ENCODE measurements at regions not wholly inside any gene's neighbourhood (a gene's known extent, or its start where the extent isn't known, plus 50 kb on each side); places are given as distances from the start of the nearest gene placed in this dataset.
"Not testable (repeated sequence)": the region's sequence is repeated elsewhere in the genome, so short reads cannot be mapped to it uniquely, and the experiment has no call there.

GRCh38 chr9:129413537-129414376 is 207.1 kb downstream of the C9orf50 start:
- Mint-ChIP-seq H3K27ac (peak overlapping the region; percentile 96 to 100 (median 99)), H3K4me1 (peaks cover 24 to 47% (median 25%) of the 10 kb centered on the region in 3 donors), H3K4me3 (peak overlapping the region; percentile 78 to 95 (median 86)), H3K36me3 (peaks cover 0 to 9% (median 4%) of the 10 kb centered on the region in 3 donors), H3K9me3 (peaks cover 0 to 6% (median 3%) of the 10 kb centered on the region in 5 donors), H3K27me3 (peaks cover 0 to 10% of the 10 kb centered on the region in 2 donors)
- no peaks in the 10 kb centered on the region for H3K36me3 ChIP-seq (ENCODE audit: insufficient read depth, low read length)
- peak; percentile 97 to 99 (median 98) for DNase-seq
- POLR2A ChIA-PET = interaction anchor here (0.6 to 1.7 kb wide), 5 partner anchors 23 to 194 kb away, joined by 3 to 5 read pairs (median 3); no protein-coding TSS in a partner anchor
- peak overlapping the region; percentile 73 for H3K4me3 ChIP-seq (ENCODE audit: low read length)
- CTCF ChIA-PET = interaction anchor here (1.3 kb wide), 1 partner anchor 193 kb away, joined by 5 read pairs; no protein-coding TSS in a partner anchor
- peaks cover 21% of the 10 kb centered on the region for H3K4me1 ChIP-seq (ENCODE audit: insufficient read depth, low read length)
- peak overlapping the region; percentile 95 for H3K27ac ChIP-seq (ENCODE audit: low read depth, low read length)
- H3K9me3 ChIP-seq (ENCODE audit: low read length) = no peaks in the 10 kb centered on the region
- H3K27me3 ChIP-seq (ENCODE audit: insufficient read depth, low read length, poor library complexity, severe bottlenecking) = no peaks in the 10 kb centered on the region

- H3K27me3 Mint-ChIP-seq = peaks cover 0 to 11% of the 10 kb centered on the region in 2 donors
Measured at GRCh38 chr9:129412814-129413536, 207.9 kb downstream of the C9orf50 start.

GRCh38 chr9:129412176-129412813 is 208.6 kb downstream of the C9orf50 start:
- Mint-ChIP-seq H3K4me3 (peak overlapping the region; percentile 79 to 95 (median 86)), H3K4me1 (peaks cover 24 to 45% (median 26%) of the 10 kb centered on the region in 3 donors), H3K27ac (peak overlapping the region; percentile 99 to 100 (median 99)), H3K27me3 (peaks cover 0 to 11% of the 10 kb centered on the region in 2 donors)
- H3K27me3 ChIP-seq (ENCODE audit: insufficient read depth, low read length, poor library complexity, severe bottlenecking); H3K9me3 Mint-ChIP-seq; H3K36me3 ChIP-seq (ENCODE audit: insufficient read depth, low read length); DNase-seq; H3K36me3 Mint-ChIP-seq; H3K9me3 ChIP-seq (ENCODE audit: low read length): not testable (repeated sequence)
- Histone ChIP-seq H3K4me3 (ENCODE audit: low read length) (peak overlapping the region; percentile 46), H3K27ac (ENCODE audit: low read depth, low read length) (peak overlapping the region; percentile 95), H3K4me1 (ENCODE audit: insufficient read depth, low read length) (peaks cover 21% of the 10 kb centered on the region)
- ChIA-PET POLR2A (interaction anchor here (0.6 to 1.7 kb wide), 6 partner anchors 24 to 173 kb away, joined by 3 to 5 read pairs (median 4); no protein-coding TSS in a partner anchor), CTCF (interaction anchor here (0.8 to 1.3 kb wide), 3 partner anchors 191 to 270 kb away, joined by 3 to 5 read pairs (median 4); partner anchors contain the start of gene IER5L)

More at GRCh38 chr9:129412814-129413536, 207.9 kb downstream of the C9orf50 start:
- DNase-seq = peak in 2 of 5 donors; percentile 36 to 76
- ChIA-PET CTCF (interaction anchor here (1.1 to 1.3 kb wide), 2 partner anchors 192 to 235 kb away, joined by 3 to 5 read pairs; partner anchors contain the start of gene IER5L), POLR2A (interaction anchor here (0.6 to 1.7 kb wide), 7 partner anchors 24 to 195 kb away, joined by 3 to 5 read pairs (median 4); no protein-coding TSS in a partner anchor)
- Histone ChIP-seq H3K27ac (ENCODE audit: low read depth, low read length) (peak overlapping the region; percentile 95), H3K4me3 (ENCODE audit: low read length) (peak overlapping the region; percentile 51), H3K4me1 (ENCODE audit: insufficient read depth, low read length) (peaks cover 21% of the 10 kb centered on the region), H3K27me3 (ENCODE audit: insufficient read depth, low read length, poor library complexity, severe bottlenecking) (no peaks in the 10 kb centered on the region), H3K9me3 (ENCODE audit: low read length) (no peaks in the 10 kb centered on the region), H3K36me3 (ENCODE audit: insufficient read depth, low read length) (no peaks in the 10 kb centered on the region)
- Mint-ChIP-seq H3K9me3 (peaks cover 0 to 6% (median 3%) of the 10 kb centered on the region in 5 donors), H3K4me1 (peaks cover 24 to 47% (median 25%) of the 10 kb centered on the region in 3 donors), H3K36me3 (peaks cover 0 to 9% (median 4%) of the 10 kb centered on the region in 3 donors), H3K4me3 (peak overlapping the region; percentile 79 to 95 (median 86)), H3K27ac (peak overlapping the region; percentile 99 to 100 (median 99))

- H3K36me3 ChIP-seq (ENCODE audit: insufficient read depth, low read length) = no peaks in the 10 kb centered on the region
- H3K27me3 ChIP-seq (ENCODE audit: insufficient read depth, low read length, poor library complexity, severe bottlenecking) = no peaks in the 10 kb centered on the region
- no peak overlapping the region for H3K4me3 ChIP-seq (ENCODE audit: low read length)
- H3K9me3 ChIP-seq (ENCODE audit: low read length) = no peaks in the 10 kb centered on the region
- peak overlapping the region in 1 of 7 donors; percentile 12 for H3K4me3 Mint-ChIP-seq
- peaks cover 21% of the 10 kb centered on the region for H3K4me1 ChIP-seq (ENCODE audit: insufficient read depth, low read length)
- H3K27me3 Mint-ChIP-seq = peaks cover 3 to 11% of the 10 kb centered on the region in 2 donors
- peaks cover 0 to 9% (median 4%) of the 10 kb centered on the region in 3 donors for H3K36me3 Mint-ChIP-seq
- CTCF ChIA-PET = interaction anchor here (0.8 to 1.1 kb wide), 2 partner anchors 234 to 269 kb away, joined by 3 to 4 read pairs; partner anchors contain the start of gene IER5L
- peak overlapping the region; percentile 9 to 100 (median 89) for H3K27ac Mint-ChIP-seq
- peaks cover 0 to 6% (median 3%) of the 10 kb centered on the region in 5 donors for H3K9me3 Mint-ChIP-seq
- POLR2A ChIA-PET = no interaction called here
- peak in 1 of 5 donors; percentile 42 for DNase-seq
- peaks cover 25 to 41% (median 25%) of the 10 kb centered on the region in 3 donors for H3K4me1 Mint-ChIP-seq
- no peak overlapping the region for H3K27ac ChIP-seq (ENCODE audit: low read depth, low read length)
Measured at GRCh38 chr9:129411501-129412175, 209.3 kb downstream of the C9orf50 start.

GRCh38 chr9:129410226-129410625 is 210.7 kb downstream of the C9orf50 start:
- Histone ChIP-seq H3K27ac (ENCODE audit: low read depth, low read length) (no peak overlapping the region), H3K4me3 (ENCODE audit: low read length) (no peak overlapping the region), H3K4me1 (ENCODE audit: insufficient read depth, low read length) (peaks cover 21% of the 10 kb centered on the region), H3K9me3 (ENCODE audit: low read length) (no peaks in the 10 kb centered on the region), H3K36me3 (ENCODE audit: insufficient read depth, low read length) (no peaks in the 10 kb centered on the region), H3K27me3 (ENCODE audit: insufficient read depth, low read length, poor library complexity, severe bottlenecking) (no peaks in the 10 kb centered on the region)
- ChIA-PET CTCF (no interaction called here), POLR2A (no interaction called here)
- H3K27me3 Mint-ChIP-seq = peaks cover 7 to 12% of the 10 kb centered on the region in 2 donors
- peaks cover 0 to 6% (median 3%) of the 10 kb centered on the region in 5 donors for H3K9me3 Mint-ChIP-seq
- peak overlapping the region in 6 of 7 donors; percentile 3 to 68 (median 30) for H3K4me3 Mint-ChIP-seq
- peak overlapping the region; percentile 47 to 94 (median 88) for H3K27ac Mint-ChIP-seq
- peaks cover 0 to 9% (median 4%) of the 10 kb centered on the region in 3 donors for H3K36me3 Mint-ChIP-seq
- H3K4me1 Mint-ChIP-seq = peaks cover 26 to 38% (median 31%) of the 10 kb centered on the region in 3 donors
- peak in 2 of 5 donors; percentile 10 to 25 for DNase-seq

GRCh38 chr9:129408535-129409215 is 212.2 kb downstream of the C9orf50 start:
- H3K4me1 ChIP-seq (ENCODE audit: insufficient read depth, low read length) = peaks cover 9% of the 10 kb centered on the region
- peaks cover 0 to 6% (median 3%) of the 10 kb centered on the region in 5 donors for H3K9me3 Mint-ChIP-seq
- H3K4me1 Mint-ChIP-seq = peaks cover 22 to 32% (median 25%) of the 10 kb centered on the region in 3 donors
- H3K36me3 ChIP-seq (ENCODE audit: insufficient read depth, low read length) = no peaks in the 10 kb centered on the region
- H3K4me3 ChIP-seq (ENCODE audit: low read length) = no peak overlapping the region
- peak overlapping the region in 3 of 8 donors; percentile 16 to 82 (median 61) for H3K27ac Mint-ChIP-seq
- CTCF ChIA-PET = no interaction called here
- H3K36me3 Mint-ChIP-seq = peaks cover 0 to 9% (median 4%) of the 10 kb centered on the region in 3 donors
- H3K9me3 ChIP-seq (ENCODE audit: low read length) = no peaks in the 10 kb centered on the region
- no peak overlapping the region for H3K4me3 Mint-ChIP-seq
- POLR2A ChIA-PET = no interaction called here
- peak in 1 of 5 donors; percentile 8 for DNase-seq
- H3K27me3 ChIP-seq (ENCODE audit: insufficient read depth, low read length, poor library complexity, severe bottlenecking) = no peaks in the 10 kb centered on the region
- H3K27me3 Mint-ChIP-seq = peaks cover 7% of the 10 kb centered on the region in 2 donors
- H3K27ac ChIP-seq (ENCODE audit: low read depth, low read length) = no peak overlapping the region
